GM12875 (cell line): ENCODE measurements at regions not wholly inside any gene's neighbourhood (a gene's known extent, or its start where the extent isn't known, plus 50 kb on each side); places are given as distances from the start of the nearest gene placed in this dataset.

Experiments
- H3K4me3 ChIP-seq: one replicate; pipeline ENCODE4 v1.5.1; 2011; ENCODE audit warnings: low read depth, low read length, control low read depth
- TF ChIP-seq, protein P1 (sequence below): IDR thresholded peaks from 2 replicates; pipeline ENCODE4 v1.5.1; 2011; ENCODE audit warnings: low read depth, mild to moderate bottlenecking, control low read depth, inconsistent platforms, low read length, moderate library complexity, borderline replicate concordance; ENCODE audit not compliant: insufficient read depth

DNA sequence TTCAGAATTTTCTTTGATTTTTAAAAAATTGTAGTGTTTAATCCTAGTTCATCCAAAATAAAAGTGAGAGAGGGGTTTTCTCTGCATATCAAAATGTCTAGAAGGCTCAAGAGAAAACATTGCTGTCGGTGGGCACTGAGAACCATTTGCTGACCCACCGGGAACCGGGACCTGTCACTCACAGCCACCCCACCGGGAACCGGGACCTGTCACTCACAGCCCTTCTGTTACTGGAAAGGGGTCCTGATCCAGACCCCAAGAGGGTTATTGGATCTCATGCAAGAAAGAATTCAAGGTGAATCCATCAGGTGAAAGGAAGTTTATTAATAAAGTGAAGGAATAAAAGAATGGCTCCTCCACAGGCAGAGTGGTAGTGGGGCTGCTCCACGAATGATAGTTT lies 106.0 kb upstream of the SFSWAP start:
- TF ChIP-seq, protein P1, sequence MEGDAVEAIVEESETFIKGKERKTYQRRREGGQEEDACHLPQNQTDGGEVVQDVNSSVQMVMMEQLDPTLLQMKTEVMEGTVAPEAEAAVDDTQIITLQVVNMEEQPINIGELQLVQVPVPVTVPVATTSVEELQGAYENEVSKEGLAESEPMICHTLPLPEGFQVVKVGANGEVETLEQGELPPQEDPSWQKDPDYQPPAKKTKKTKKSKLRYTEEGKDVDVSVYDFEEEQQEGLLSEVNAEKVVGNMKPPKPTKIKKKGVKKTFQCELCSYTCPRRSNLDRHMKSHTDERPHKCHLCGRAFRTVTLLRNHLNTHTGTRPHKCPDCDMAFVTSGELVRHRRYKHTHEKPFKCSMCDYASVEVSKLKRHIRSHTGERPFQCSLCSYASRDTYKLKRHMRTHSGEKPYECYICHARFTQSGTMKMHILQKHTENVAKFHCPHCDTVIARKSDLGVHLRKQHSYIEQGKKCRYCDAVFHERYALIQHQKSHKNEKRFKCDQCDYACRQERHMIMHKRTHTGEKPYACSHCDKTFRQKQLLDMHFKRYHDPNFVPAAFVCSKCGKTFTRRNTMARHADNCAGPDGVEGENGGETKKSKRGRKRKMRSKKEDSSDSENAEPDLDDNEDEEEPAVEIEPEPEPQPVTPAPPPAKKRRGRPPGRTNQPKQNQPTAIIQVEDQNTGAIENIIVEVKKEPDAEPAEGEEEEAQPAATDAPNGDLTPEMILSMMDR: no peak
- H3K4me3 ChIP-seq: no peak overlapping the region

- TF ChIP-seq, protein P1: no peak
- no peak overlapping the region for H3K4me3 ChIP-seq
Observed at GRCh38 chr12:131605304-131605829, 105.5 kb upstream of the SFSWAP start.

- TF ChIP-seq, protein P1: no peak
Observed at GRCh38 chr12:131606218-131606901, 104.5 kb upstream of the SFSWAP start.

DNA sequence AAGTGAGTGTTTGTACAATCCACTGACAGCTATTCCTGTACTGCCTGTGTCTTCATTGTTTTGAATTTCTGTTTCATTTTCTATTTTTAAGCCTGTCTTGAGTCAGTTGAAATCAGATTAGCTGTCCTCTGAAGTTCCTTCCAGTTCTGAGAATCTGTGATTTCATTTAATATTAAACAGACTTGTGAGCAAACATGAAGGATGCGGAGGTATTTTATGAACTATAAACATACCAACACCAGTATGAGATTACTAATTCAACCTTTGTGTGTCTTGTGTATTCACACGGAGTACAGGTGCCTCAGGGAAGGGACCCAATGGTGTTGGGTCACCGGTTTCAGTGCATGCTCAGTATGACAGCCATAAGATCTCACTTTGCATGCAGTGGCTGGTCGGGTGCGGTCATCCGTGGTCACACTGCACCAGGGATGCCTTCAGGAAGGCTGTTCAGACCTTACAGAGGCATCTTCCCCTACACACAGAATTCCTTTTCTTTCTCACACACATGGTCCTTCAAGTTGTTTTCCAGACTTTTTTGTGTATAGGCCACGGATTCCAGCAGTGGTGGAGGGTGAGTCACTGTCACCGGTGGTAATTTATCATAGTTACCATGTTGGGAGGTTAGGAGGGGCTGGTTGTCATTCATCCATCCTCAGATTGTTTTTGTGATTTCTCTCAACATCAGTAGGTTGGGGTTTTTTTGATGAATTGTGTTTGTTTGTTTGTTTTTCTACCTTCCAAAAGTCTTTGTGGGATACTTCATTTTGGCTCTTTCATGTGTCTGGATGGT lies 103.0 kb upstream of the SFSWAP start:
- TF ChIP-seq, protein P1: no peak
- H3K4me3 ChIP-seq: no peak overlapping the region

More at GRCh38 chr12:131606218-131606901, 104.5 kb upstream of the SFSWAP start:
- H3K4me3 ChIP-seq: no peak overlapping the region

DNA sequence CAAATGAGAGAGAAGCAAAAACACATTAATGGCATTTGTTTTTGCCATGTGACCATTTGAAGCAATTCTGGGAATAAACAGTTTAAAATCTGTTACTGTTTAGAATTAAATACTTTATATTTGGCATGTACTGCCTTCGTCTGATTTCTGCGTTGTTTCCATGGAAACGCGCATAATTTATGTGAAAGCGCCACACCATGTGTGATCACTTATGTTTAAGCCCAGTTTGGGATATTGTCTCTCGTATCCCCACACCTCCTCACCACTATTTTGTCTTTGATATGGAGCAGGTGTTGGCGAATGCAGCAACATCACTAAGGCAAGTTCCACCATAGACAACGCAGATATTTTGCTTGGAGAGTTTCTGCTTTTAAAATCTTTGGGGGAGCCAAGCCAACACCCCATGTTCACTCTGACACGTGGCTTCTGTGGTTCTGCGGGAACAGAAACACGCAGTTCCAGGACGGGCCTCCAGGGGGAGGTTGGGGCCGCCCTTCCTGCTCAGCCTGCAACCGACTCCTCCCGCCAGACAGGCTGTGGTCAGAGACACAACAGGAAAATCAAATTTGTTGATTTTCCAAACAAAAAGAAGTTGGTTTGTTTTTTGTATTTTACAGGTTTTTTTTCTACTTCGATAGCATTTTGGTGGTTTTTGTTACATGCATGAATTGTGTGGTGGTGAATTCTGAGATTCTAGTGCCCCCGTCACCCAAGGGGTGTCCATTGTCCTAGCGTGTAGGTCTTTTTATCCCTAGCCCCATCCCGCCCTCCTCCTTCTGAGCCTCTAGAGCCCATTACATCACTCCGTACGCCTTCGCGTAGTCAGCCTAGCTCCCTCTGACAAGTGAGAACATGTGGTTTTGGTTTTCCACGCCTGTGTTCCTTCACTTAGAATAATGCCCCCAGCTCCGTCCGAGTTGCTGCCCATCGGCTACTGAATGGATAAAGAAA lies 101.9 kb upstream of the SFSWAP start:
- TF ChIP-seq, protein P1: peak; percentile 80
- H3K4me3 ChIP-seq: no peak overlapping the region

GRCh38 chr12:131609762-131610161 lies 101.1 kb upstream of the SFSWAP start:
- H3K4me3 ChIP-seq: no peak overlapping the region
- TF ChIP-seq, protein P1: no peak
